HG02588 (cell line): ENCODE measurements at regions not wholly inside any gene's neighbourhood (a gene's known extent, or its start where the extent isn't known, plus 50 kb on each side); places are given as distances from the start of the nearest gene placed in this dataset.

Experiments
- ATAC-seq: cut with Tn5 transposase; IDR thresholded peaks from one replicate; pipeline ENCODE4 v1.9.1; 2021; ENCODE audit warnings: mild to moderate bottlenecking, moderate library complexity; ENCODE audit not compliant: unreplicated experiment

GRCh38 chr10:10826125-10826524 lies 191.5 kb upstream of the CELF2 start:
- ATAC-seq, result no peak

GRCh38 chr10:10828623-10829022 lies 189.0 kb upstream of the CELF2 start:
- ATAC-seq, result no peak

GRCh38 chr10:10829576-10829975 lies 188.1 kb upstream of the CELF2 start:
- ATAC-seq, result no peak

- no peak for ATAC-seq
Measured at GRCh38 chr10:10830293-10830986, 187.2 kb upstream of the CELF2 start.

DNA sequence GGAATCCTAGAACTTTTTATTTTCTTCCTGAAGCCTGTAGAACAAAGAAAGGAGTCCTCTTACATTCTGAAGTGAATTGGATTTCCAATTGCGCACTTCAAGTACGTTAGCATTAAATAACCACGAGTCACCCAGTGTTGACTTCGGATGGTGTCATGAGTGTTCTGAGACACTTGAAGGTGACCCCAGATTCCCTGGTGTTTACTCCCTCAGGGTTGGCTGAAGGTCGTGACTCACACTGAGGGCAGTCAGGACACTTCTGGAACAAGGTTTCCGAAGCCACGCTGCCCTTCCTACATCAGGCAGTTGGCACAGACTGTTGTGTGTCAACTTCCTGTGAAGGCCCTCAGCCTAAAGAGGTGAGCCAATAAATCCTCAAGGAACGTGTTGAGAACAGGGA lies 186.6 kb upstream of the CELF2 start:
- no peak for ATAC-seq

DNA sequence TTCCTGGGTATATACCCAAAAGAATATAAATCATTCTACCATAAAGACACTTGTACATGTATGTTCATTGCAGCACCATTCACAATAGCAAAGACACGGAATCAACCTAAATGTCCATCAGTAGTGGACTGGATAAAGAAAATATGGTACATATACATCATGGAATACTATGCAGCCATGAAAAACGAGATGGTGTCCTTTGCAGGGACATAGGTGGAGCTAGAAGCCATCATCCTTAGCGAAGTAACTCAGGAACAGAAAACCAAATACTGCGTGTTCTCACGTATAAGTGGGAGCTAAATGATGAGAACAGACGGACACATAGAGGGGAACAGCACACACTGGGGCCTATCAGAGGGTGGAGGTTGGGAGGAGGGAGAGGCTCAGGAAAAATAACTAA lies 183.7 kb upstream of the CELF2 start:
- no peak for ATAC-seq

- no peak for ATAC-seq
Measured at GRCh38 chr10:10844251-10844650, 173.4 kb upstream of the CELF2 start.

DNA sequence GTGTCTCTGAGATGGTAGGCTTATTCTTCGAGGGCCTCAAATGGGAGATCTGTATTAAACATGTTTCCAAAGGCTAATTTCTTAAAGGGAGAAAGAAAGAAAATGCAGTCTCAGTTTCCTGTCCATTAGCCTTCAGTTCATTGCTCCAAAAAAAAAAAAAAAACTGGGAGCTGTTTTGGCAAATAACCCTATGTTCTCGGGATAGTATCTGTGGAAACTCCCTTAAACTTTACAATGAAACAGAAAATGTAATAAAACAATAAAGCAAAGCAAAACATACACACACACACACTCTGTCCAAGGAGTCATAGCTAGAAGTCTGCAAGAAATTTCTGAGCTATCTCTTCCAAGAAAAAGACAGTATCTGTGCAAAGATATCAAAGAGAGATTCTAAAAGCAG lies 172.5 kb upstream of the CELF2 start:
- ATAC-seq, result no peak

DNA sequence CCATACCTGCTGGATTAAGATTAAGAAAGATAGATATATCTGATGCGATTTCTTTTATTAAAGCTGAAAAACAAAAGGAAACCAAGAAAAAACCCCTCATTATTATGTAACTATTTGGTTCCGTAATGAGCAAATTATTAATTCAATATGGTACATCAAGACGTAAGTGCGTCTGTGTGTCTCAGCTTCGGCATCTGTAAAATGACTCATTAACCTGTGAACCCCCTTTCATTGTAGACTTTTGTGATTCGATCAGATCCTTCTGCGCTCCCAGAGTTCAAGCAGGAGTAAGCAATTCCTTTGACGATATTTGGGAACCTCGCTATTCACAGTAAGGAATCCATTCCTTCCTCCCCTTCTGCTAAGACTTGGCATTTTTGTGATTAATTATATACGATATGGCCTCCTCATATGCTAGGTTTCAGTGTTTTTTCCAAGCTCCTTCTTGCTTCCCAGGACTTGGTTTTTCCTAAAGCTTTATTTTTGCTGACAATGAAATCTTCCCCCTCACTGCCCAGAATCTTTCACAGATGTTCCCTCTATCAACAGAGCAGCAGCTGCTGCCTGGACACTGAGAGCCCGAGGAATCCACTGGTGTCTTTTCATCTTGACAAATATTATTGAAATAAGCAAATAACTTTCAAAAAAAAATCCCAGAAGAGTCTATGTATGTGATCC lies 171.7 kb upstream of the CELF2 start:
- ATAC-seq, result no peak

GRCh38 chr10:10846504-10846900 lies 171.2 kb upstream of the CELF2 start:
- ATAC-seq, result no peak

DNA sequence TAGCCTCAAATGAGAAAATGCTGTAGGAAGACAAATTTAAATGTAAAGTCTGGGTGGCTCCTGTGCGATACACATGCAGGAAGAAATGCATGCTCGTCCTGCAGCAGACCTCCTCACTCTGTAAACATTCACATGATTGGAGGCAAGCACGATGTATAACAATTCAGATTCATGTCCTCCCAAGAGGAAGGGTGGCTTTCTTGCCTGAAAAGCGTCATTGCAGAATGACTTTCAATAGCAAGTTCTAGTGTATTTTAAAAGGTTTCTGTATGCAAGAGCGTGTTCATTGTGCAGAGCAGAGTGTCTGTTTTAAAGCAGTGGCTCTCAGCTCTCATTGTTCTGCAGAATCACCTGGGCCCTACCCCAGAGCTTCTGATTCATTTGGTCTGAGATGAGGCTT lies 170.3 kb upstream of the CELF2 start:
- no peak for ATAC-seq

DNA sequence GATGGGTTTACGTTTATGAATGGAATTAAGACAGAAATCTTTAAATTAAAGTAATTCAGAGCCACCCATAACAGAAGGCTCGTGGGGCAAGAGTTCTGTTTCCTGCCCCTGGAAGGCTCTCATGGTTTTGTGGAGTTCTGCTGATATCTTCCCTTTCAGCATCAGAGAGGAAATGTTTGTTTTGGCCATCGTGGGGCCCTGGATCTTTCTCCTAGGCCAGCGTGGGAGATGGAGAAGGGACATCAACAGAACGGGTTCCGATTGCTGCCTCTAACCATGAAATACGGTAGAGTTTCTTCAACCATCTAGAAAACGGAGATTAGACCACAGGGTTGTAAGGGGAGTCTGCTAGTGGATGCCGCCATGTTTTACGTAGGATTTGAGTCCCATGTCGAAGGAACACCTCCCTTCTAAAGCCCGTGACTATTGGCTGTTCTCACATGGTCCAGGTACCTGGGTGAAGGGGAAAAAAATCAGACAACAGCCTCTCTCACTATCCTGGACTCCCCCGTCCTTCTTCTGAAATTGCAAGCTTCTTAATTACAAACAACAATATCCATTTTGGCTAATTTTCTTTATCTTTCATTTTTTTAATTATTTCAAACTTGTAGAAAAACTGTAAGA lies 169.1 kb upstream of the CELF2 start:
- no peak for ATAC-seq

GRCh38 chr10:10849306-10849705 lies 168.4 kb upstream of the CELF2 start:
- ATAC-seq, result no peak

DNA sequence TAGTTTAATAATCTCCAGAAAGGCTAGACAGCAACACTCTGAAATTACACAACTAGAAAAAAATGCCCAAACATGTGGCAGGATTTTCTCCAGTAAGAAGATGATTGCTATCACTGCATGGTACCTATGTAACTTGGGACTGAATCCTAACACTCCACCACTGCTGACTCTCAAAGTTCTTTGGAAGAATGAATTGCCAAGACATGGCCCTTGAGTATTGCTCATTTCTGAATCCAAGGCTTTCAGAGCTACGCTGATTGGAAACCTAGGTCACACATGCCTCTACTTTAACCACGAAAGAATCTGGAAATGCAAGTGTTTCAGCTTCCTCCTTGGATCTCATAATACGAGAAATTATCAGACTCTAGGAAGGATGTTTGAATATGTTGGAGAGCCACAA lies 167.5 kb upstream of the CELF2 start:
- ATAC-seq, result no peak

DNA sequence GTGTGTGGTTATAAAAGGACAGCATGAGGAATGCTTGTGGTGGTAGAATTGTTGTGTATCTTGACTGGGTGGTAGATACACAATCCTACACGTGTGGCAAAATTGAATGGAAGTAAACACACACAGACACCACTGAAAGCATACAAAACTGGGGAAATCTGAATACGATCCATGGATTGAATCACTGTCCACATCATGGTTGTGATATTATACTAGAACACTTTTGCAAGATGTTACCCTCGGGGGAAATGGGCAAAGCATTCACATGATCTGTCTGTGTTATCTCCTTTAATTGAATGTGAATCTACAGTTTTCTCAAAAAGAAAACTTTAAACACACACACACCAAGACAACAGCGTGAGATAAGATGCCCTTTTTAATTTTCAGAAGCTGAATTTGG lies 165.2 kb upstream of the CELF2 start:
- ATAC-seq, result no peak

DNA sequence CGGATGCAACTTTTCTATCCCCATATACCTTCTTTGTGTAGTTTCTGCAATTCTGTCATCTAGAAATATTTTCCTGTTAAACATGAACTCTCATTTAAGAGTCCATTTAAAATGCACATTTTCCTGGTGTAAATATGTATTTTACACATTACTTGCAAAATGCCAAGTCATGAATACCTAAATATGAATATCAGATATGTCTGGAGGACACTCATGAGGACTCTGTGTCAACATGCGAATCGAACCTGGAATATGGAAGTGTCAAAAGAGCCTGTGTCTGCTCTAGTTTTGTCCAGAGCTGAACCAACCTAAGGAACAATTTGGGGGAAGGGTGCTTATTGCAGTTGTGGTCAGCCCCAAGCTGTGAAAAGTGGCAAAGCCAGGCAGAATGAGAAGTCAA lies 163.7 kb upstream of the CELF2 start:
- no peak for ATAC-seq

- ATAC-seq, result no peak
Measured at GRCh38 chr10:10854725-10855124, 162.9 kb upstream of the CELF2 start.

DNA sequence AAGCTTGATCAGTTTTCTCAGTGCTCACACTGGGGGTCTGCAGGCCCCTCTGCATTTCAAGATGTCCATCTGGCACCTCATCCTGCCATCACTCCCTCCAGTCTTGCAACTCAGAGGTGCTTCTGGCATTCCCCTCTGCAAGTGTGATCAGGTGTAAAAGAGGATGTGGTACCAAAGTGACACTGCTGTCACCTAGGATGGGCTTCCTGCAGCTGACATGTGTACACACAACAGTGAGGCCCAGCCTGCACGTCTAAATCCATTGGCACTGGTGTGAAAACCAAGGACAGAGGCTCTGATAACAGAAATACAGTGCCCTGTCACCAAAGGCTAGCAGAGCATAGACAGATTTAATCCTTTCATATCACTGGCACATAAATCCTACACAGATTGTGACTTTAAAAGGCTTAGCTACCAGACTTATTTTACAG lies 162.5 kb upstream of the CELF2 start:
- ATAC-seq, result no peak

GRCh38 chr10:10860455-10860976 lies 157.2 kb upstream of the CELF2 start:
- ATAC-seq, result no peak

DNA sequence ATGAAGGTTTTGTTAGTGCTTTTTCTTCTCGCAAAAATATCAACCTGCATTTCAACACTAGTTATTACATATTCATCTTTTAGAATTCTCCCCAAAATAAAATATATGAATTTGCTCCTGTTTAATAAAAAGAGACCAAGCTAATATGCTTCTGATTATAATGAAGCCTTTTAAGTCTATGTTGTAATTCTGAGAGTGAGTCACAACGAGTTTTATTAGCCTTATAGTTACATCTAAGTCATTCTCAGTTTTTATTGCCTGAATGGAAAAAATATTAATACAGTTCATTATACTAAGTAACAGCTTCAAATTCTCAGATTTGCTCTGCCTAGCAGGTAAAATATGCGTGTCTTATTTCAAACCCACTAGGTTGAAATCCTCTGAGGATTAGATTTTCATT lies 152.4 kb upstream of the CELF2 start:
- no peak for ATAC-seq

- ATAC-seq, result no peak
Measured at GRCh38 chr10:10865913-10866312, 151.8 kb upstream of the CELF2 start.

DNA sequence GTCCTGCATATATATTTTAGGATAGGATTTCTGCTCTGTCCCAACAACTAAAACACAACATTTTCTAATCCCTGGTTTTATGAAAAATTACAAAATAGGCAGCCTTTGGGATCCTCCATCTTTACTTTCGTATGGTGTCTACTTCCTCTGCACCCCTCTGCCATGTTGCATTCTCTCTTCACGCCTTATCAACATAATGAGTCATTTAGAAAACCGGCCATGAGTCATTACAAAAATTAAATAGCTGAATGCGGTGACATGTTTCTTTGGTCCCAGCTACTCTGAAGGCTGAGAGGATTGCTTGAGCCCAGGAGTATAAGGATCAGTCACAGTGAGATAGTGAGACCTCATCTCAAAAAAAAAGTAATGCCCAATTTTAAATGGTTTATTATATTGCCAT lies 148.1 kb upstream of the CELF2 start:
- ATAC-seq, result peak; percentile 83
